ENCODE measurements at regions not wholly inside any gene's neighbourhood (a gene's known extent, or its start where the extent isn't known, plus 50 kb on each side); places are given as distances from the start of the nearest gene placed in this dataset.
"Not testable (repeated sequence)": the region's sequence is repeated elsewhere in the genome, so short reads cannot be mapped to it uniquely, and the experiment has no call there.

- no peak for DNase-seq
Measured at GRCh38 chr5:164433106-164433870, 927.9 kb downstream of the MAT2B start.

- DNase-seq, result no peak
Measured at GRCh38 chr5:164435576-164435975, 930.2 kb downstream of the MAT2B start.

GRCh38 chr5:164439799-164440198 is 934.4 kb downstream of the MAT2B start:
- no peak for DNase-seq

GRCh38 chr5:164449460-164449859 is 944.0 kb downstream of the MAT2B start:
- no peak for DNase-seq

GRCh38 chr5:164466033-164466432 is 960.6 kb downstream of the MAT2B start:
- DNase-seq, result no peak

GRCh38 chr5:164470312-164470711 is 964.9 kb downstream of the MAT2B start:
- DNase-seq, result no peak

GRCh38 chr5:164472165-164472564 is 966.7 kb downstream of the MAT2B start:
- DNase-seq, result no peak

GRCh38 chr5:164475339-164475977 is 970.0 kb downstream of the MAT2B start:
- peak in 1 of 2 donors; percentile 8 for DNase-seq

- DNase-seq, result no peak
Measured at GRCh38 chr5:164481270-164481669, 975.9 kb downstream of the MAT2B start.

GRCh38 chr5:164482351-164482750 is 976.9 kb downstream of the MAT2B start:
- no peak for DNase-seq

- no peak for DNase-seq
Measured at GRCh38 chr5:164484948-164485347, 979.5 kb downstream of the MAT2B start.

- no peak for DNase-seq
Measured at GRCh38 chr5:164487939-164488338, 982.5 kb downstream of the MAT2B start.

GRCh38 chr5:164497311-164498064 is 992.1 kb downstream of the MAT2B start:
- no peak for DNase-seq

- peak in 1 of 2 donors; percentile 39 for DNase-seq
Measured at GRCh38 chr5:164498438-164498837, 993.0 kb downstream of the MAT2B start.

- no peak for DNase-seq
Measured at GRCh38 chr5:164500856-164501255, 995.4 kb downstream of the MAT2B start.

- no peak for DNase-seq
Measured at GRCh38 chr5:164501344-164501743, 995.9 kb downstream of the MAT2B start.

GRCh38 chr5:164504141-164504772 is 998.8 kb downstream of the MAT2B start:
- peak; percentile 23 to 83 for DNase-seq

GRCh38 chr5:164505791-164506190 is 1000.4 kb downstream of the MAT2B start:
- no peak for DNase-seq

- DNase-seq, result no peak
Measured at GRCh38 chr5:164518067-164518740, 1012.8 kb downstream of the MAT2B start.

GRCh38 chr5:164518741-164519080 is 1013.3 kb downstream of the MAT2B start:
- no peak for DNase-seq

GRCh38 chr5:164532235-164532900 is 1026.9 kb downstream of the MAT2B start:
- DNase-seq, result no peak

GRCh38 chr5:164533426-164533825 is 1028.0 kb downstream of the MAT2B start:
- DNase-seq, result not testable (repeated sequence)
